H1 (cell line): ENCODE measurements at regions not wholly inside any gene's neighbourhood (a gene's known extent, or its start where the extent isn't known, plus 50 kb on each side); places are given as distances from the start of the nearest gene placed in this dataset.

Experiments used
- CBX8 ChIP-seq: fragments of 300-800, 300-1000 bp; sonication (generic); IDR thresholded peaks from 2 replicates; pipeline ENCODE4 v1.7.1; 2016; ENCODE audit warnings: low read depth, low read length, borderline replicate concordance
- EGR1 ChIP-seq: IDR thresholded peaks from 2 replicates; pipeline ENCODE4 v1.6.1; 2011; ENCODE audit warnings: low read depth, low read length, borderline replicate concordance
- KDM1A ChIP-seq: fragments of 200-600, 300-600 bp; sonication (generic); IDR thresholded peaks from 2 replicates; pipeline ENCODE4 v1.7.1; 2016; ENCODE audit warnings: mild to moderate bottlenecking, low read length, borderline replicate concordance
- TF ChIP-seq, protein P1 (sequence below): IDR thresholded peaks from 2 replicates; pipeline ENCODE4 v1.6.1; 2011; ENCODE audit warnings: low read depth, mild to moderate bottlenecking, low read length; ENCODE audit not compliant: insufficient read depth

DNA sequence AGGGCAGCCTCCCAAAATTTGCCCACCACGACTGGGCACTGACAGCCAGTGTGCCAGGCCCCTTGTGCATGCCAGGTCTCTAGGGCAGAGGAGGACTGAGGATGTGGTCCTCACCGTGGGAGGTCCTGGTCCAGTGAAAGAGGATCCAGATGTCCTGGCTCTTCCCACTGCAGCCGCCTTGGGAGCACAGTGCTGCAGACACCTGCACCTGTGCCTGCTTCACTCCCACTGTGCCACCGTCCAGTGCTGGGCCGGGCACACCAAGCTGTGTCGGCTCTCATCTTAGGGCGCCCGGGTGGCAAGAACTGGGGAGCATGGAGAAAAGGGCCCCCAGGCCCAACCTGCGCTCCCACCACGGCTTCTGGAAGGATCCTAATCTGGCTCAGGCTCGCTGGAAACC, 1147.1 kb downstream of the BRD1 start (continued):
- TF ChIP-seq CBX8, result no peak
- no peak for TF ChIP-seq KDM1A
- TF ChIP-seq EGR1, result no peak
- TF ChIP-seq, protein P1, sequence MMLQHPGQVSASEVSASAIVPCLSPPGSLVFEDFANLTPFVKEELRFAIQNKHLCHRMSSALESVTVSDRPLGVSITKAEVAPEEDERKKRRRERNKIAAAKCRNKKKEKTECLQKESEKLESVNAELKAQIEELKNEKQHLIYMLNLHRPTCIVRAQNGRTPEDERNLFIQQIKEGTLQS, result no peak
